HG02870 (cell line): ENCODE measurements at regions not wholly inside any gene's neighbourhood (a gene's known extent, or its start where the extent isn't known, plus 50 kb on each side); places are given as distances from the start of the nearest gene placed in this dataset.

ENCODE experiments used
- ATAC-seq: cut with Tn5 transposase; IDR thresholded peaks from one replicate; pipeline ENCODE4 v1.9.1; 2021; ENCODE audit warnings: mild to moderate bottlenecking, moderate library complexity; ENCODE audit not compliant: unreplicated experiment

GRCh38 chr18:45413180-45413836 is 202.0 kb upstream of the SLC14A2 start:
- no peak for ATAC-seq

- no peak for ATAC-seq
Measured at GRCh38 chr18:45415614-45416013, 199.7 kb upstream of the SLC14A2 start.

GRCh38 chr18:45416168-45416567 is 199.1 kb upstream of the SLC14A2 start:
- no peak for ATAC-seq

GRCh38 chr18:45417392-45417791 is 197.9 kb upstream of the SLC14A2 start:
- no peak for ATAC-seq

- ATAC-seq = no peak
Measured at GRCh38 chr18:45423659-45424058, 191.6 kb upstream of the SLC14A2 start.

GRCh38 chr18:45430041-45430440 is 185.2 kb upstream of the SLC14A2 start:
- ATAC-seq = no peak

GRCh38 chr18:45435810-45436209 is 179.5 kb upstream of the SLC14A2 start:
- ATAC-seq = no peak

GRCh38 chr18:45437366-45437765 is 177.9 kb upstream of the SLC14A2 start:
- no peak for ATAC-seq

GRCh38 chr18:45439851-45440645 is 175.2 kb upstream of the SLC14A2 start:
- no peak for ATAC-seq

- no peak for ATAC-seq
Measured at GRCh38 chr18:45441110-45441847, 174.0 kb upstream of the SLC14A2 start.

- ATAC-seq = no peak
Measured at GRCh38 chr18:45444040-45444439, 171.2 kb upstream of the SLC14A2 start.

- no peak for ATAC-seq
Measured at GRCh38 chr18:45447355-45448265, 167.7 kb upstream of the SLC14A2 start.

- no peak for ATAC-seq
Measured at GRCh38 chr18:45448871-45449270, 166.4 kb upstream of the SLC14A2 start.

- ATAC-seq = no peak
Measured at GRCh38 chr18:45449418-45450227, 165.7 kb upstream of the SLC14A2 start.

- ATAC-seq = no peak
Measured at GRCh38 chr18:45456090-45457021, 158.9 kb upstream of the SLC14A2 start.

- ATAC-seq = no peak
Measured at GRCh38 chr18:45458033-45458432, 157.2 kb upstream of the SLC14A2 start.

- ATAC-seq = no peak
Measured at GRCh38 chr18:45462179-45462578, 153.1 kb upstream of the SLC14A2 start.

- no peak for ATAC-seq
Measured at GRCh38 chr18:45463451-45463850, 151.8 kb upstream of the SLC14A2 start.

- ATAC-seq = no peak
Measured at GRCh38 chr18:45464619-45465018, 150.7 kb upstream of the SLC14A2 start.
